ENCODE measurements at regions not wholly inside any gene's neighbourhood (a gene's known extent, or its start where the extent isn't known, plus 50 kb on each side); places are given as distances from the start of the nearest gene placed in this dataset.

GRCh38 chr21:36636439-36636838 lies 62.5 kb upstream of the SIM2 start:
- no peak for DNase-seq

GRCh38 chr21:36639769-36640168 lies 59.1 kb upstream of the SIM2 start:
- DNase-seq, result no peak

- no peak for DNase-seq
These were observed 58.7 kb upstream of the SIM2 start for GRCh38 chr21:36640174-36640720.

- DNase-seq, result no peak
These were observed 58.1 kb upstream of the SIM2 start for GRCh38 chr21:36640721-36641244.

- DNase-seq, result no peak
These were observed 57.6 kb upstream of the SIM2 start for GRCh38 chr21:36641346-36641745.

GRCh38 chr21:36641886-36642285 lies 57.0 kb upstream of the SIM2 start:
- no peak for DNase-seq

- no peak for DNase-seq
These were observed 56.1 kb upstream of the SIM2 start for GRCh38 chr21:36642777-36643176.

GRCh38 chr21:36643374-36644250 lies 55.3 kb upstream of the SIM2 start:
- DNase-seq, result no peak

- DNase-seq, result no peak
These were observed 52.9 kb upstream of the SIM2 start for GRCh38 chr21:36646011-36646410.

- DNase-seq, result no peak
These were observed 52.3 kb upstream of the SIM2 start for GRCh38 chr21:36646645-36647044.

- no peak for DNase-seq
These were observed 51.4 kb upstream of the SIM2 start for GRCh38 chr21:36647279-36648093.
